RWPE2 (cell line): ENCODE measurements at regions not wholly inside any gene's neighbourhood (a gene's known extent, or its start where the extent isn't known, plus 50 kb on each side); places are given as distances from the start of the nearest gene placed in this dataset.

Source experiments
- ATAC-seq: fragments of 200-7000 bp; cut with Tn5 transposase; 3 replicates; pipeline ENCODE4 v1.9.1; 2021; ENCODE audit warnings: low read depth
- DNase-seq: peaks from one replicate; pipeline ENCODE4 v3.0.0-alpha.2; 2020; ENCODE audit warnings: low spot score
- H3K27ac ChIP-seq: fragments of 450-650 bp; 2 replicates; pipeline ENCODE4 v1.5.1; 2017; ENCODE audit warnings: mild to moderate bottlenecking; ENCODE audit not compliant: poor library complexity, severe bottlenecking
- H3K27me3 ChIP-seq: fragments of 250-450 bp; sonication (Bioruptor Pico); 2 replicates; pipeline ENCODE4 v1.5.1; 2021; ENCODE audit warnings: mild to moderate bottlenecking, moderate library complexity; ENCODE audit not compliant: insufficient read depth, poor library complexity, severe bottlenecking
- H3K36me3 ChIP-seq: fragments of 250-450 bp; sonication (Bioruptor Pico); 2 replicates; pipeline ENCODE4 v1.5.1; 2020; ENCODE audit warnings: low read depth, mild to moderate bottlenecking, moderate library complexity
- H3K4me1 ChIP-seq: fragments of 250-450 bp; sonication (Bioruptor Pico); 2 replicates; pipeline ENCODE4 v1.5.1; 2021; ENCODE audit warnings: mild to moderate bottlenecking, moderate library complexity; ENCODE audit not compliant: insufficient read depth, poor library complexity, severe bottlenecking
- H3K4me3 ChIP-seq: fragments of 250-450 bp; sonication (Bioruptor Pico); 2 replicates; pipeline ENCODE4 v1.5.1; 2021; ENCODE audit warnings: mild to moderate bottlenecking, moderate library complexity; ENCODE audit not compliant: severe bottlenecking
- H3K9me3 ChIP-seq: fragments of 250-450 bp; sonication (Bioruptor Pico); 2 replicates; pipeline ENCODE4 v1.5.1; 2021; ENCODE audit warnings: mild to moderate bottlenecking, moderate library complexity; ENCODE audit not compliant: severe bottlenecking
- CTCF ChIP-seq: fragments of 450-650 bp; IDR thresholded peaks from one replicate; pipeline ENCODE4 v1.5.1; 2017; ENCODE audit warnings: mild to moderate bottlenecking, moderate library complexity; ENCODE audit not compliant: poor library complexity, severe bottlenecking

GRCh38 chr5:93294996-93295395 is 286.0 kb downstream of the NR2F1-AS1 start:
- Histone ChIP-seq H3K4me3 (no peak overlapping the region), H3K36me3 (no peaks in the 10 kb centered on the region), H3K9me3 (no peaks in the 10 kb centered on the region), H3K27ac (peak overlapping the region; percentile 76), H3K4me1 (peaks cover 30% of the 10 kb centered on the region), H3K27me3 (no peaks in the 10 kb centered on the region)
- TF ChIP-seq CTCF, result no peak
- DNase-seq, result no peak
- ATAC-seq, result no peak

DNA sequence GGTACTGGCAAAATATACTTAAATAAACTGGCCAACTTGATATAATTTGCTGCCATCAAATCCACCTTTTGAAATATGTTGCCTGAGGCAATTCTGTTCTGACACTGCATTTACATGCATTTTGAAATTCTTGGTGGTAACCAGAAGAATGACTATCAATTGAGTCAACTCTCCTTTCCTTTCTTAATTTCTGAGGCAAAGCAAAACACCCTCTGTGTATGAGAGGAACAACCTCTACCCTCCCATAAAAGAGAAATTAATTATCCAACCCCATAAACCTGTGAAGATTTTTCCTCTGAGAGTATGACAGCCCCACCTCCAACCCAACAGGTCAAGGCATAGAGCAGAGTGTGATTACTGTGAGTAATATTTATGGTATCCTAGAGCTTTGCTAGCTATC is 286.8 kb downstream of the NR2F1-AS1 start:
- no peak overlapping the region for H3K4me3 ChIP-seq
- no peak for TF ChIP-seq CTCF
- ATAC-seq, result peak; percentile 99
- peak overlapping the region; percentile 76 for H3K27ac ChIP-seq
- H3K27me3 ChIP-seq, result no peaks in the 10 kb centered on the region
- H3K36me3 ChIP-seq, result no peaks in the 10 kb centered on the region
- H3K4me1 ChIP-seq, result peaks cover 30% of the 10 kb centered on the region
- no peak for DNase-seq
- no peaks in the 10 kb centered on the region for H3K9me3 ChIP-seq

DNA sequence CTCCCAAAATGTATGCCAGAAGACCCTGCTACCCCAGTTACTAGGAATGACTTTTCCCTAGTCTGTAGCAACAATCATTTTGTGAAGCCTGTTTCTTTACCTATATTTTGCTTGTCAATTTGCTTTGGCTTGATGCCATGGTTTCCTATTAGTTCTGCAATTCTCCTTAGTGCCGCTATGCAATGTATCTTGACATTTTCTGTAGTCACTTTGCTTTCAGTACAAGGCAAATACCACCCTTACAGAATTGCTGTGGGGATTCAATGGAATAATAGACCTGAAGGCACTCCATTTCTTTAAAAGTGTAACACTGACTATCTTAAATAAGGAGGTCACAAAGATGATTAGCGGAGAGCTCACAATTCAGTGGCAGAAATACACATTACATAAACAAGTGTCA is 291.1 kb downstream of the NR2F1-AS1 start:
- TF ChIP-seq CTCF, result no peak
- Histone ChIP-seq H3K27ac (no peak overlapping the region), H3K4me3 (no peak overlapping the region), H3K27me3 (no peaks in the 10 kb centered on the region), H3K4me1 (peaks cover 13% of the 10 kb centered on the region), H3K9me3 (no peaks in the 10 kb centered on the region), H3K36me3 (no peaks in the 10 kb centered on the region)
- DNase-seq (no peak), ATAC-seq (no peak)

DNA sequence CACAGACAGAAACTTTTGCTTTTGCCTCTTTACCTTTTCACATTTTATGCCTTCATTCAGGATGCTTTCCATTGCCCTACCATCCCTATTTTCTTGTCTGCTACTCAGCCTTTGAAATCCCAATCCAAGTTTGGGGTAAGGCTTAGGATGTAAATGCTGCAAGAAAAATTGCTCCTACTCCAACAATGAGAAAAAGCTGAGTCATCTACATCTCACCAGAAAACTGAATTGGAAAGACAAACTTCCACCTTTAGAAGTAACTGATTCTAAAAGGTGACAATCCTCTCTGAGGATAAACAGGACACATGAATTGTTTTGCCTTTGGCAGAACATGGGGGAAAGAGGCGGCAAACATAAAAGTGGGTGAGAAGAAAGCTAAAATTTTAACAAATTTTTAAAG is 295.6 kb downstream of the NR2F1-AS1 start:
- Histone ChIP-seq H3K4me3 (no peak overlapping the region), H3K27ac (no peak overlapping the region), H3K4me1 (no peaks in the 10 kb centered on the region), H3K27me3 (no peaks in the 10 kb centered on the region), H3K9me3 (no peaks in the 10 kb centered on the region), H3K36me3 (no peaks in the 10 kb centered on the region)
- no peak for TF ChIP-seq CTCF
- ATAC-seq, result no peak
- DNase-seq, result no peak

- no peak for DNase-seq
- no peak for ATAC-seq
- no peak for TF ChIP-seq CTCF
- Histone ChIP-seq H3K4me1 (peaks cover 13% of the 10 kb centered on the region), H3K36me3 (no peaks in the 10 kb centered on the region), H3K4me3 (no peak overlapping the region), H3K27me3 (no peaks in the 10 kb centered on the region), H3K9me3 (no peaks in the 10 kb centered on the region), H3K27ac (no peak overlapping the region)
Measured at GRCh38 chr5:93281980-93282772, 298.8 kb downstream of the NR2F1-AS1 start.
